HCEC 1CT (cell line): ENCODE measurements at regions not wholly inside any gene's neighbourhood (a gene's known extent, or its start where the extent isn't known, plus 50 kb on each side); places are given as distances from the start of the nearest gene placed in this dataset.
"Not testable (repeated sequence)": the region's sequence is repeated elsewhere in the genome, so short reads cannot be mapped to it uniquely, and the experiment has no call there.

ENCODE experiments used
- DNase-seq: peaks from one replicate; pipeline ENCODE4 v3.0.0-alpha.2; 2017

- DNase-seq: no peak
Measured at GRCh38 chr2:217622205-217623060, 380.4 kb downstream of the TNS1 start.

- no peak for DNase-seq
Measured at GRCh38 chr2:217621391-217621801, 381.4 kb downstream of the TNS1 start.

GRCh38 chr2:217618744-217619143 lies 384.1 kb downstream of the TNS1 start:
- DNase-seq: no peak

- DNase-seq: no peak
Measured at GRCh38 chr2:217617616-217618022, 385.2 kb downstream of the TNS1 start.

- no peak for DNase-seq
Measured at GRCh38 chr2:217616936-217617335, 385.9 kb downstream of the TNS1 start.

GRCh38 chr2:217615171-217615570 lies 387.6 kb downstream of the TNS1 start:
- no peak for DNase-seq

- no peak for DNase-seq
Measured at GRCh38 chr2:217614498-217614897, 388.3 kb downstream of the TNS1 start.

GRCh38 chr2:217614096-217614495 lies 388.7 kb downstream of the TNS1 start:
- no peak for DNase-seq

GRCh38 chr2:217612920-217613319 lies 389.9 kb downstream of the TNS1 start:
- no peak for DNase-seq

GRCh38 chr2:217612211-217612610 lies 390.6 kb downstream of the TNS1 start:
- DNase-seq: no peak

- no peak for DNase-seq
Measured at GRCh38 chr2:217611626-217612127, 391.1 kb downstream of the TNS1 start.

GRCh38 chr2:217611056-217611455 lies 391.7 kb downstream of the TNS1 start:
- no peak for DNase-seq

GRCh38 chr2:217610401-217610814 lies 392.4 kb downstream of the TNS1 start:
- DNase-seq: no peak

- DNase-seq: no peak
Measured at GRCh38 chr2:217609952-217610351, 392.8 kb downstream of the TNS1 start.

- DNase-seq: no peak
Measured at GRCh38 chr2:217606296-217606695, 396.5 kb downstream of the TNS1 start.

- DNase-seq: no peak
Measured at GRCh38 chr2:217604527-217605194, 398.1 kb downstream of the TNS1 start.

- DNase-seq: no peak
Measured at GRCh38 chr2:217601601-217602000, 401.2 kb downstream of the TNS1 start.

- no peak for DNase-seq
Measured at GRCh38 chr2:217599906-217600305, 402.9 kb downstream of the TNS1 start.

- no peak for DNase-seq
Measured at GRCh38 chr2:217597681-217598080, 405.1 kb downstream of the TNS1 start.

- DNase-seq: no peak
Measured at GRCh38 chr2:217597145-217597544, 405.6 kb downstream of the TNS1 start.

- no peak for DNase-seq
Measured at GRCh38 chr2:217593732-217594131, 409.1 kb downstream of the TNS1 start.

GRCh38 chr2:217588266-217588665 lies 414.5 kb downstream of the TNS1 start:
- DNase-seq: no peak

GRCh38 chr2:217585362-217585761 lies 417.4 kb downstream of the TNS1 start:
- DNase-seq: no peak

- DNase-seq: not testable (repeated sequence)
Measured at GRCh38 chr2:217580407-217580806, 422.4 kb downstream of the TNS1 start.
